Endothelial cell of umbilical vein (primary cell): ENCODE measurements at regions not wholly inside any gene's neighbourhood (a gene's known extent, or its start where the extent isn't known, plus 50 kb on each side); places are given as distances from the start of the nearest gene placed in this dataset.
"Not testable (repeated sequence)": the region's sequence is repeated elsewhere in the genome, so short reads cannot be mapped to it uniquely, and the experiment has no call there.

Source experiments
- CTCF ChIP-seq, 2 donors: IDR thresholded peaks; 1 replicate in 1 of 2; 2 replicates in 1 of 2; pipeline ENCODE4 v1.5.1; 2011; ENCODE audit warnings: low read length in 2 of 2, mild to moderate bottlenecking in 2 of 2, moderate library complexity in 2 of 2, control low read depth in 1 of 2, inconsistent platforms in 1 of 2, low read depth in 1 of 2; ENCODE audit not compliant: insufficient read depth in 1 of 2; ENCODE audit errors: extremely low read depth in 1 of 2
- EZH2 ChIP-seq: IDR thresholded peaks from 2 replicates; pipeline ENCODE4 v1.6.1; 2012; ENCODE audit warnings: borderline replicate concordance, low read depth, mild to moderate bottlenecking, moderate library complexity, low read length, inconsistent platforms; ENCODE audit not compliant: severe bottlenecking
- JUN ChIP-seq: IDR thresholded peaks from 2 replicates; pipeline ENCODE4 v1.6.1; 2011; ENCODE audit warnings: borderline replicate concordance, low read depth; ENCODE audit not compliant: insufficient read length, insufficient read depth
- POLR2A ChIP-seq: IDR thresholded peaks from 2 replicates; pipeline ENCODE4 v1.6.1; 2012; ENCODE audit warnings: low read depth, mild to moderate bottlenecking, control low read depth, low read length
- POLR2AphosphoS5 ChIP-seq: IDR thresholded peaks from 2 replicates; pipeline ENCODE4 v1.6.1; 2012; ENCODE audit warnings: low read depth, mild to moderate bottlenecking, control low read depth, low read length, moderate library complexity; ENCODE audit not compliant: insufficient read depth
- TF ChIP-seq, protein P1 (sequence below): IDR thresholded peaks from 2 replicates; pipeline ENCODE4 v1.6.1; 2011; ENCODE audit not compliant: insufficient read depth, insufficient read length

- not testable (repeated sequence) for TF ChIP-seq CTCF (IDR thresholded peaks at IDR 0.05; ENCODE audit: extremely low read depth in 1 of 2, insufficient read depth in 1 of 2, low read depth in 1 of 2, low read length in 2 of 2); POLR2A; JUN; POLR2AphosphoS5; EZH2
- TF ChIP-seq, protein P1, sequence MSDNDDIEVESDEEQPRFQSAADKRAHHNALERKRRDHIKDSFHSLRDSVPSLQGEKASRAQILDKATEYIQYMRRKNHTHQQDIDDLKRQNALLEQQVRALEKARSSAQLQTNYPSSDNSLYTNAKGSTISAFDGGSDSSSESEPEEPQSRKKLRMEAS = not testable (repeated sequence)
These were observed 50.6 kb upstream of the HNMT start for GRCh38 chr2:137913648-137914047.
